ENCODE measurements at regions not wholly inside any gene's neighbourhood (a gene's known extent, or its start where the extent isn't known, plus 50 kb on each side); places are given as distances from the start of the nearest gene placed in this dataset.

DNA sequence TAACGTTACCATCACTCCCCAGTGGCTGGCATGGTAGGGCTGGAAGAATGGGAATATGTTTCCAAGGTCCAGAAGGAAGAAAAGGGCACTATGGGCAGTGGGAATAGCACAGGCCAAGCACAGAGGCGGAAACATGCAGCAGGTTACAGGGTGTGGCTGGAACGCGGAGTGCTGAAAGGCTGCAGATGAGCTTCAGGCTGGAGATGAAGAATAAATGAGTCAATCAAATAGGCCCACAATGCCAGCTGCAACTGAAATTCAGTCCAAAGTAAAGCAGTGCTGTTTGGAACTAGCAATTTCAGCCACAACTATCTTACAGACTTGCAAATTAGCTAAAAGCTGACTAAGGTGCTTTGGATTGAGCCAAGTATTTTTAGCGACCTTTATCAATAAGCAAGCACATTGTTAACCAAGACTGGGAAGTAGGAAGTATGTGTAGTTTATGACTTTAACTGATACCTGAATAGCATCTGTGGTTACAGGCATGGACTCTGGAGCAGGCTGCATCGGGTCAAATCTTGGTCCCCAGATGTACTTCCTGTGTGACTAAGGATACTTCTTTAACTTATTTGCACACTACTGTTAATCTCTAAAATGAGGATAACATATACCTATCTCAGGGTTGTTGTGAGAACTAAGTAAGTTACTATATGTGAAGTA, 77.5 kb upstream of the CTTNBP2 start:
- Histone ChIP-seq H3K27ac (no peak overlapping the region), H3K79me2 (no peaks in the 10 kb centered on the region), H2AFZ (no peak overlapping the region), H3K27me3 (ENCODE audit: control insufficient read depth, insufficient read depth, low read length) (no peaks in the 10 kb centered on the region), H3K4me1 (no peaks in the 10 kb centered on the region), H3K9ac (no peak overlapping the region), H3K4me2 (ENCODE audit: low read length) (no peak overlapping the region), H3K9me3 (ENCODE audit: control insufficient read depth, low read length) (no peaks in the 10 kb centered on the region), H3K4me3 (ENCODE audit: low read depth, low read length) (no peak overlapping the region), H3K36me3 (ENCODE audit: control insufficient read depth, insufficient read depth, low read length) (no peaks in the 10 kb centered on the region)
- TF ChIP-seq, protein P1, sequence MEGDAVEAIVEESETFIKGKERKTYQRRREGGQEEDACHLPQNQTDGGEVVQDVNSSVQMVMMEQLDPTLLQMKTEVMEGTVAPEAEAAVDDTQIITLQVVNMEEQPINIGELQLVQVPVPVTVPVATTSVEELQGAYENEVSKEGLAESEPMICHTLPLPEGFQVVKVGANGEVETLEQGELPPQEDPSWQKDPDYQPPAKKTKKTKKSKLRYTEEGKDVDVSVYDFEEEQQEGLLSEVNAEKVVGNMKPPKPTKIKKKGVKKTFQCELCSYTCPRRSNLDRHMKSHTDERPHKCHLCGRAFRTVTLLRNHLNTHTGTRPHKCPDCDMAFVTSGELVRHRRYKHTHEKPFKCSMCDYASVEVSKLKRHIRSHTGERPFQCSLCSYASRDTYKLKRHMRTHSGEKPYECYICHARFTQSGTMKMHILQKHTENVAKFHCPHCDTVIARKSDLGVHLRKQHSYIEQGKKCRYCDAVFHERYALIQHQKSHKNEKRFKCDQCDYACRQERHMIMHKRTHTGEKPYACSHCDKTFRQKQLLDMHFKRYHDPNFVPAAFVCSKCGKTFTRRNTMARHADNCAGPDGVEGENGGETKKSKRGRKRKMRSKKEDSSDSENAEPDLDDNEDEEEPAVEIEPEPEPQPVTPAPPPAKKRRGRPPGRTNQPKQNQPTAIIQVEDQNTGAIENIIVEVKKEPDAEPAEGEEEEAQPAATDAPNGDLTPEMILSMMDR (IDR thresholded peaks at IDR 0.05): no peak

DNA sequence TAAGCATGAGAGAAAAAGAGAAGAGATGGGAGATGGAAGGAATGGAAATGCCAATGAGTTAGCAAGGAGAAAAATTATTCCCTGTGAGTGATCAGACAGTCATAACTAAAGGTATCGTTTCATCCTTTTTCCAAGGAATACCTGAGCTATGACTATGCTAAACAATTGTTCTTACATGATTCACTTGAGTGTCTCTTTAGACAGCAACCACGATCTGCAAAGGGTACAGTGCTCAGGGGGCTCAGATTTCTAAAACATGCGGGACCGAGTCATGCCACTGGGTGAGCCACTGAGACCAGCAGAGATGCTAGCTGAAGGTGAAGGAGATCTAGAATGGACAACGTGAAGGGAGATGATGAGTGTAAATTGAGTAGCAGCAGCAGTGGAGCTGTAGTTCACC, 78.0 kb upstream of the CTTNBP2 start:
- H3K27ac ChIP-seq: no peak overlapping the region
- H3K79me2 ChIP-seq: no peaks in the 10 kb centered on the region
- H3K4me3 ChIP-seq (ENCODE audit: low read depth, low read length): no peak overlapping the region
- no peak overlapping the region for H2AFZ ChIP-seq
- TF ChIP-seq, protein P1 (IDR thresholded peaks at IDR 0.05): no peak
- H3K4me1 ChIP-seq: no peaks in the 10 kb centered on the region
- H3K9ac ChIP-seq: no peak overlapping the region
- no peaks in the 10 kb centered on the region for H3K36me3 ChIP-seq (ENCODE audit: control insufficient read depth, insufficient read depth, low read length)
- H3K9me3 ChIP-seq (ENCODE audit: control insufficient read depth, low read length): no peaks in the 10 kb centered on the region
- H3K27me3 ChIP-seq (ENCODE audit: control insufficient read depth, insufficient read depth, low read length): no peaks in the 10 kb centered on the region
- H3K4me2 ChIP-seq (ENCODE audit: low read length): no peak overlapping the region

DNA sequence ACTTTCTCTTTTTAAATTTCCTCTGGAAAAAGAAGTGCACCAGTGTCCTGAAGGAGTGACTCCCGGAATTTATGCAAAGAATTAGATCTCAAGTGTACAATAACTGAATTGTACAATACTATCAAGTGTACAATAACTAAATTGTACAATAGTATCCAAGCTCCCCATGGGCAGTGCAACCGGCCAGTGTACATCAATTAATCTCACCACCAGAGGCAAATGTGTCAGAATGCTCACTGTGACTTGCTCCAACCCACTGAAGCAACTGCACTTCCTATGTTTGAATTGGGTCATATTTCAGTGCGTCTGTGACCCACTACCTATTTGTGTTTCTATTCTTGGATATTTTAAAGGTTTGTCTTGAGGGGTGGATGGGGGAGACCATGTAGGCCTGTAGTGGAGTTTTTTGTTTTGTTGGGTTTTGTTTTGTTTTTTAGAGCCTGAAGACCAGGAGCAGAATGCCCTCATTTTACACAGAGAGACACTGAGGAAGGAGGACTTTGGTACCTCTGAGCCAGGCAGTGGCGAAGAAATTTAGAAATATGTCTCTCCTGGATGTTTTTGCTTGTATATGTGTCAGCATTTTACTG, 78.5 kb upstream of the CTTNBP2 start:
- Histone ChIP-seq H3K27me3 (ENCODE audit: control insufficient read depth, insufficient read depth, low read length) (no peaks in the 10 kb centered on the region), H3K79me2 (no peaks in the 10 kb centered on the region), H3K36me3 (ENCODE audit: control insufficient read depth, insufficient read depth, low read length) (no peaks in the 10 kb centered on the region), H3K9ac (no peak overlapping the region), H2AFZ (no peak overlapping the region), H3K4me3 (ENCODE audit: low read depth, low read length) (no peak overlapping the region), H3K9me3 (ENCODE audit: control insufficient read depth, low read length) (no peaks in the 10 kb centered on the region), H3K27ac (no peak overlapping the region), H3K4me1 (no peaks in the 10 kb centered on the region), H3K4me2 (ENCODE audit: low read length) (no peak overlapping the region)
- TF ChIP-seq, protein P1 (IDR thresholded peaks at IDR 0.05): no peak

GRCh38 chr7:117955046-117955445, 81.8 kb upstream of the CTTNBP2 start:
- no peak overlapping the region for H3K27ac ChIP-seq
- H3K9ac ChIP-seq: no peak overlapping the region
- H3K4me3 ChIP-seq (ENCODE audit: low read depth, low read length): no peak overlapping the region
- no peaks in the 10 kb centered on the region for H3K36me3 ChIP-seq (ENCODE audit: control insufficient read depth, insufficient read depth, low read length)
- H3K9me3 ChIP-seq (ENCODE audit: control insufficient read depth, low read length): no peaks in the 10 kb centered on the region
- TF ChIP-seq, protein P1 (IDR thresholded peaks at IDR 0.05): no peak
- no peaks in the 10 kb centered on the region for H3K79me2 ChIP-seq
- H3K27me3 ChIP-seq (ENCODE audit: control insufficient read depth, insufficient read depth, low read length): no peaks in the 10 kb centered on the region
- no peak overlapping the region for H2AFZ ChIP-seq
- no peaks in the 10 kb centered on the region for H3K4me1 ChIP-seq
- H3K4me2 ChIP-seq (ENCODE audit: low read length): no peak overlapping the region

DNA sequence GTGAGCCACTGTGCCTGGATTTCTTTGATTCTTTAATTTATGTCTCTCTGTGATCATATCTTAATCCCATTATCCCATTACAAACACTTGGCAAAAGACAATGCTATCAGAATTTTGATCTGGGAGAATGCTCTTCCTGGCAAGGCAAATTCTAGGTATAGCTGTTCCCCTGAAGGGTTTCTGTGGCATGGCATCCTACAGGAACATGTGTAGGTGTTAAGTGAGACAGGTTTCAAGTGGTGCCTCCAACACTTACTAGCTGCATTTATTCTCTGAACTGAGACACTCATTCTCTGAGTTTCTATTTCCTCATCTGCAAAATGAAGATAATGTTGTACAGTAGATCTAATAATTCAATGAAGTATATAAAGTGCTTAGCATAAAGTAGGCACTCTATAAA, 87.1 kb upstream of the CTTNBP2 start:
- Histone ChIP-seq H3K79me2 (no peaks in the 10 kb centered on the region), H3K9me3 (ENCODE audit: control insufficient read depth, low read length) (no peaks in the 10 kb centered on the region), H3K4me1 (no peaks in the 10 kb centered on the region), H3K4me2 (ENCODE audit: low read length) (no peak overlapping the region), H3K9ac (no peak overlapping the region), H3K36me3 (ENCODE audit: control insufficient read depth, insufficient read depth, low read length) (no peaks in the 10 kb centered on the region), H3K27me3 (ENCODE audit: control insufficient read depth, insufficient read depth, low read length) (no peaks in the 10 kb centered on the region), H3K4me3 (ENCODE audit: low read depth, low read length) (no peak overlapping the region), H2AFZ (no peak overlapping the region), H3K27ac (no peak overlapping the region)
- TF ChIP-seq, protein P1 (IDR thresholded peaks at IDR 0.05): no peak
